C4-2B (cell line): ENCODE measurements at regions not wholly inside any gene's neighbourhood (a gene's known extent, or its start where the extent isn't known, plus 50 kb on each side); places are given as distances from the start of the nearest gene placed in this dataset.

ENCODE experiments used
- H3K27ac ChIP-seq: fragments of 450-650 bp; 2 replicates; pipeline ENCODE4 v1.5.1; 2017
- CTCF ChIP-seq: fragments of 450-650 bp; conservative IDR thresholded peaks from 2 replicates; pipeline ENCODE4 v1.5.1; 2017; ENCODE audit warnings: mild to moderate bottlenecking
- ZFX ChIP-seq: fragments of 450-650 bp; IDR thresholded peaks from 2 replicates; pipeline ENCODE4 v1.6.1; 2017

DNA sequence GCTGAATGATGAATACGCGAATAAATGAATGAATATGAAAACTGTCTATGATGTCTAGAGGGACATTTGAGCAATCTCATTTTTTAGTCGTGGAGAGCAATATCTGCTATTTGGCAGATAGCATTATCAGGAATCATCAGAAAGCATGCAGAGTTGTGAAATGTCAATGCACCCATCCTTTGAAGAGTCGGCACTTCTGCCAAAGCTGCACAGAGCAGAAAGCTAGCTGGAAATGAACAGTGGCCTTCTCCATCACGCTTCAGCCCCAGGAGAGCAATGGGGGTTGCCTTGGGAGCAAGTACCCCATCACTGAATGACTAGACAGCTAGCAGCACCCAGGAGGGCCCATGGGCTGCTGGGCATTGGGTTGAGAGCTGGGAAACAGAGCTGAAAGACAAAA, 69.1 kb upstream of the PROK2 start:
- TF ChIP-seq ZFX (no peak), CTCF (no peak)
- H3K27ac ChIP-seq = no peak overlapping the region

DNA sequence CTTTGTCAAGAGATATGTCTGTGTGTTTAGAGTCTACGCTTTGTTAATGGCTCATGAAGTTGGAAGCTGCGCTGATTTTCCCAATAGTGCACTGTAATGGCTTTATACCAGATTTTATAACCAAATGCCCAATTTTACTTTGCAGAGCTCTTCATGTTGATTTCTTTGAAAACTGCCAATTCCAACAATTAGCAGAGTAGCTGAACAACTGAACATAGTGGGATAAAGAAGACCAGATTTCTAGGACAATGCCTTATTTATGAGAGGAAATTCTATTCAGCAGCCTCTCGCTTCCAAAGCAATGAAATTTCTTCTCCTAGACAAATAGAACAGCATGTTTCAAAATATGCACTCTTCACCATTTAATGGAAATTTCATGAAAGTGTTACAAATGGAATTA, 66.9 kb upstream of the PROK2 start:
- H3K27ac ChIP-seq = no peak overlapping the region
- TF ChIP-seq CTCF (no peak), ZFX (no peak)

- H3K27ac ChIP-seq = no peak overlapping the region
These were observed 65.7 kb upstream of the PROK2 start for GRCh38 chr3:71850654-71851053.

GRCh38 chr3:71849681-71850080, 64.7 kb upstream of the PROK2 start:
- TF ChIP-seq CTCF = no peak
- H3K27ac ChIP-seq = no peak overlapping the region

More at GRCh38 chr3:71850654-71851053, 65.7 kb upstream of the PROK2 start:
- TF ChIP-seq ZFX = no peak

DNA sequence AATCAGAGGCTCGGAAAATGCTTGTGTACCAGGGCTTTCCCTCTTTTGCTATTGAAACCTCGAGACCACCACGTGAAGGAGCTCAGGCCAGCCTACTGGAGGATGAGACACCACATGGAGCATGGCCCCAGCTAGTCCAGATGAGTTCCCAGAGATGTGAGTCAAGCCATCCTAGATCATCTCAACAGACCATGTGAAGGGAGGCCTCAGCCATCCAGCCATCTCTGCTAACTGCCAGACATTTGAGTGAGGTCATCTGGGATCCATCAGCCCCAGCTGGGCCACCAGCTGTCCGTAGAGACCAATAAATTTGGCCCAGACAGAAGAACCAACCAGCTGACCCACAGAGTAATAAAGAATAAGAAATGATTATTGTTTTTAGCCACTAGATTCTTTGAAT, 62.8 kb upstream of the PROK2 start:
- TF ChIP-seq ZFX = no peak
- TF ChIP-seq CTCF = no peak
- no peak overlapping the region for H3K27ac ChIP-seq

- TF ChIP-seq CTCF = no peak
- TF ChIP-seq ZFX = no peak
- no peak overlapping the region for H3K27ac ChIP-seq
These were observed 61.2 kb upstream of the PROK2 start for GRCh38 chr3:71846185-71846584.

GRCh38 chr3:71843071-71843470, 58.1 kb upstream of the PROK2 start:
- no peak overlapping the region for H3K27ac ChIP-seq
- TF ChIP-seq ZFX (no peak), CTCF (no peak)

DNA sequence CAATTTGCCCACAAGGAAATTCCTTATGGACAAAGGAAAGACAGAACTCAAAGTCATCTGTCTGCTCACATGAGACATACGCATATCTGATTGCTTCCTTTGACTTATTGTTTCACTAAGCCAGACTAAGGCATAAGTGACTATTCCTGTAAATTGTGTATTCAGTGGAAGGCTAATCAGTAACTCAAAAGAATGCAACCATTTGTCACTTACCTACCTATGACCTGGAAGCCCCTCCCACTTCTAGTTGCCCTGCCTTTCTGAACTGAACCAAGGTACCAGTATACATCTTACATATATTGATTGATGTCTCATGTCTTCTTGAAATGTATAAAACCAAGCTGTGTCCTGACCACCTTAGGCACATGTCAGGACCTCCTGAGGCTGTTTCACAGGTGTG, 53.5 kb upstream of the PROK2 start:
- TF ChIP-seq ZFX (no peak), CTCF (no peak)
- H3K27ac ChIP-seq = no peak overlapping the region
